NT2/D1 (cell line): ENCODE measurements at regions not wholly inside any gene's neighbourhood (a gene's known extent, or its start where the extent isn't known, plus 50 kb on each side); places are given as distances from the start of the nearest gene placed in this dataset.

ENCODE experiments used
- SUZ12 ChIP-seq: IDR thresholded peaks from 2 replicates; pipeline ENCODE4 v1.6.1; 2011; ENCODE audit not compliant: insufficient read length, insufficient read depth; ENCODE audit errors: extremely low read depth
- YY1 ChIP-seq: IDR thresholded peaks from 2 replicates; pipeline ENCODE4 v1.6.1; 2011; ENCODE audit not compliant: insufficient read length, insufficient read depth

DNA sequence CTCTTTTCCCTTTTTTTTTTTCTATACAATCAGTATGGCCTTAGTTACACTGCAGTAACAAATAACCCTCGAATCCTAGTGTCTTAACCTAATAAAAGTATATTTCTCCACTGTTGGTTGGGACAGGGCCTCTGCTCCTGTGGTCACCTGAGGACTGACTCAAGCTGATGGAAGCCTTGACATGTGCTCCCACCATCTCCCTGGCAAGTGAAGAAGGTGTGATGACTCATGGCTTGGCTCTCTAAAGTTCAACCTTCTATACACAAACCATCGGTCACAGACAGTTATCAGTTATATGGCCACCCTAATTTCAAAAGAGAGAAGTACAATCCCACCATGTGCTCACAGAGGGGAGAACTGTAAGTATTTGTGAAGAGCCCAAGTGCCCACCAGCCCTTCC, 65.8 kb upstream of the CACNA2D3 start:
- TF ChIP-seq YY1 (no peak), SUZ12 (no peak)
